KMS-11 (cell line): ENCODE measurements at regions not wholly inside any gene's neighbourhood (a gene's known extent, or its start where the extent isn't known, plus 50 kb on each side); places are given as distances from the start of the nearest gene placed in this dataset.

Experiments
- H2AFZ ChIP-seq: fragments of 200-600 bp; sonication (generic); 2 replicates; pipeline ENCODE4 v1.6.1; 2016; ENCODE audit warnings: antibody characterized with exemption, mixed run types, low read depth
- H3K27ac ChIP-seq: fragments of 200-600 bp; sonication (generic); 2 replicates; pipeline ENCODE4 v1.6.1; 2016; ENCODE audit warnings: mild to moderate bottlenecking, mixed run types
- H3K27me3 ChIP-seq: fragments of 200-600 bp; sonication (generic); 2 replicates; pipeline ENCODE4 v1.6.1; 2017; ENCODE audit warnings: mild to moderate bottlenecking, low read depth, mixed run types, moderate library complexity; ENCODE audit not compliant: insufficient read depth
- H3K36me3 ChIP-seq: fragments of 200-600 bp; sonication (generic); 2 replicates; pipeline ENCODE4 v1.6.1; 2017; ENCODE audit warnings: mild to moderate bottlenecking, mixed run types; ENCODE audit not compliant: insufficient read depth
- H3K4me1 ChIP-seq: fragments of 200-600 bp; sonication (generic); 2 replicates; pipeline ENCODE4 v1.6.1; 2016; ENCODE audit warnings: mild to moderate bottlenecking, low read depth, mixed run types; ENCODE audit not compliant: poor library complexity, severe bottlenecking
- H3K4me2 ChIP-seq: fragments of 200-600 bp; sonication (generic); 2 replicates; pipeline ENCODE4 v1.7.0; 2016; ENCODE audit warnings: mild to moderate bottlenecking, mixed run types
- H3K4me3 ChIP-seq: fragments of 200-600 bp; sonication (generic); IDR thresholded peaks from 2 replicates; pipeline ENCODE4 v1.6.1; 2017; ENCODE audit warnings: low read depth, low read length, mixed read lengths; ENCODE audit not compliant: insufficient read depth
- H3K79me2 ChIP-seq: fragments of 200-600 bp; sonication (generic); 2 replicates; pipeline ENCODE4 v1.6.1; 2016; ENCODE audit warnings: low read depth, mixed run types; ENCODE audit not compliant: insufficient read depth
- H3K9ac ChIP-seq: fragments of 200-600 bp; sonication (generic); 2 replicates; pipeline ENCODE4 v1.6.1; 2016; ENCODE audit warnings: mild to moderate bottlenecking, mixed run types
- H4K20me1 ChIP-seq: fragments of 200-600 bp; sonication (generic); 2 replicates; pipeline ENCODE4 v1.6.1; 2016; ENCODE audit warnings: mild to moderate bottlenecking, mixed run types; ENCODE audit not compliant: insufficient read depth
- CTCF ChIP-seq: fragments of 200-600 bp; sonication (generic); conservative IDR thresholded peaks from 2 replicates; pipeline ENCODE4 v1.6.1; 2017; ENCODE audit warnings: low read depth, mild to moderate bottlenecking, antibody characterized with exemption, low read length, moderate library complexity, mixed read lengths

GRCh38 chr3:95883801-95884200 lies 930.6 kb upstream of the EPHA6 start:
- Histone ChIP-seq H3K36me3 (no peaks in the 10 kb centered on the region), H3K9ac (no peak overlapping the region), H4K20me1 (no peaks in the 10 kb centered on the region), H3K4me2 (no peak overlapping the region), H3K79me2 (no peaks in the 10 kb centered on the region), H3K4me1 (no peaks in the 10 kb centered on the region), H2AFZ (no peak overlapping the region), H3K27ac (no peak overlapping the region), H3K4me3 (no peak overlapping the region), H3K27me3 (no peaks in the 10 kb centered on the region)
- no peak for TF ChIP-seq CTCF

GRCh38 chr3:95886616-95887015 lies 927.8 kb upstream of the EPHA6 start:
- H3K9ac ChIP-seq = no peak overlapping the region
- no peaks in the 10 kb centered on the region for H3K4me1 ChIP-seq
- H3K27ac ChIP-seq = no peak overlapping the region
- H3K36me3 ChIP-seq = no peaks in the 10 kb centered on the region
- H2AFZ ChIP-seq = no peak overlapping the region
- no peak overlapping the region for H3K4me3 ChIP-seq
- no peak for TF ChIP-seq CTCF
- no peaks in the 10 kb centered on the region for H4K20me1 ChIP-seq
- no peak overlapping the region for H3K4me2 ChIP-seq
- H3K27me3 ChIP-seq = no peaks in the 10 kb centered on the region
- H3K79me2 ChIP-seq = no peaks in the 10 kb centered on the region

- no peaks in the 10 kb centered on the region for H3K36me3 ChIP-seq
Measured at GRCh38 chr3:95887114-95887513, 927.3 kb upstream of the EPHA6 start.

GRCh38 chr3:95894820-95895219 lies 919.6 kb upstream of the EPHA6 start:
- no peak for TF ChIP-seq CTCF
- no peak overlapping the region for H3K4me2 ChIP-seq

More at GRCh38 chr3:95887114-95887513, 927.3 kb upstream of the EPHA6 start:
- Histone ChIP-seq H2AFZ (no peak overlapping the region), H3K4me1 (no peaks in the 10 kb centered on the region), H3K4me2 (no peak overlapping the region), H3K9ac (no peak overlapping the region), H4K20me1 (no peaks in the 10 kb centered on the region), H3K27me3 (no peaks in the 10 kb centered on the region), H3K27ac (no peak overlapping the region), H3K4me3 (no peak overlapping the region), H3K79me2 (no peaks in the 10 kb centered on the region)
- no peak for TF ChIP-seq CTCF

GRCh38 chr3:95899494-95899893 lies 914.9 kb upstream of the EPHA6 start:
- Histone ChIP-seq H3K4me1 (peaks cover 3% of the 10 kb centered on the region), H4K20me1 (no peaks in the 10 kb centered on the region), H3K4me3 (no peak overlapping the region), H3K9ac (no peak overlapping the region), H3K27me3 (no peaks in the 10 kb centered on the region), H3K79me2 (no peaks in the 10 kb centered on the region), H2AFZ (no peak overlapping the region), H3K4me2 (no peak overlapping the region), H3K36me3 (no peaks in the 10 kb centered on the region), H3K27ac (no peak overlapping the region)
- TF ChIP-seq CTCF = no peak

More at GRCh38 chr3:95894820-95895219, 919.6 kb upstream of the EPHA6 start:
- Histone ChIP-seq H3K9ac (no peak overlapping the region), H3K79me2 (no peaks in the 10 kb centered on the region), H3K27ac (no peak overlapping the region), H4K20me1 (no peaks in the 10 kb centered on the region), H2AFZ (0 out of 2 replicates have a peak overlapping the region, but pooled peaks have one; percentile 22), H3K27me3 (no peaks in the 10 kb centered on the region), H3K4me1 (peaks cover 3% of the 10 kb centered on the region), H3K4me3 (no peak overlapping the region), H3K36me3 (no peaks in the 10 kb centered on the region)
